ENCODE measurements at regions not wholly inside any gene's neighbourhood (a gene's known extent, or its start where the extent isn't known, plus 50 kb on each side); places are given as distances from the start of the nearest gene placed in this dataset.

- no peaks in the 10 kb centered on the region for H4K20me1 ChIP-seq (ENCODE audit: control insufficient read depth, insufficient read depth, insufficient read length)
- H2AFZ ChIP-seq (ENCODE audit: low read length): no peak overlapping the region
- H3T11ph ChIP-seq (ENCODE audit: low read length): no peak overlapping the region
- H2BK5ac ChIP-seq (ENCODE audit: insufficient read length, low read length): no peak overlapping the region
- no peak overlapping the region for H2BK15ac ChIP-seq (ENCODE audit: low read depth, low read length)
- H3K4ac ChIP-seq (ENCODE audit: low read depth, low read length): no peak overlapping the region
- H4K5ac ChIP-seq (ENCODE audit: insufficient read length, low read depth, low read length): no peak overlapping the region
- no CpG with 5 or more reads among the region's 6 CpGs for WGBS (ENCODE audit: extremely low coverage, insufficient read length, low lambda C conversion rate)
- Mint-ChIP-seq H3K4me3 (no peak overlapping the region), H3K4me1 (peaks cover 0 to 2% of the 10 kb centered on the region in 2 experiments; a peak in 1 of 4 replicates), H3K27me3 (ENCODE audit: low read depth) (no peaks in the 10 kb centered on the region), H3K27ac (no peak overlapping the region), H3K9me3 (no peaks in the 10 kb centered on the region; a peak in 1 of 5 replicates), H3K36me3 (ENCODE audit: insufficient read depth in 1 of 3, low read depth in 3 of 3) (no peaks in the 10 kb centered on the region; a peak in 2 of 7 replicates)
- H3K9me3 ChIP-seq (ENCODE audit: control insufficient read depth, low read depth, low read length): no peaks in the 10 kb centered on the region
- no peak overlapping the region for H3K18ac ChIP-seq (ENCODE audit: insufficient read length, low read depth, low read length)
- no peak overlapping the region for H2AK5ac ChIP-seq (ENCODE audit: insufficient read length, low read length)
- H3K23me2 ChIP-seq (ENCODE audit: insufficient read length, low read depth, low read length, poor library complexity, severe bottlenecking): no peaks in the 10 kb centered on the region
- no peak for TF ChIP-seq CTCF (conservative IDR thresholded peaks at IDR 0.05)
- H3K9ac ChIP-seq (ENCODE audit: extremely low read depth, insufficient read length, low read length): no peak overlapping the region
- no peak overlapping the region for H4K8ac ChIP-seq (replicated peaks; ENCODE audit: insufficient read length, low read depth, low read length)
- DNase-seq: no peak
- no peak overlapping the region for H2BK12ac ChIP-seq (ENCODE audit: insufficient read length, low read depth, low read length)
- H3K79me1 ChIP-seq (ENCODE audit: insufficient read depth, low read depth, low read length, poor library complexity, severe bottlenecking): no peaks in the 10 kb centered on the region
- no peaks in the 10 kb centered on the region for H3K4me1 ChIP-seq (ENCODE audit: insufficient read depth, low read length)
- no peak overlapping the region for H3K23ac ChIP-seq (ENCODE audit: insufficient read length, low read depth, low read length)
- no peak overlapping the region for H3K56ac ChIP-seq (ENCODE audit: insufficient read length, low read depth, low read length)
- H3K79me2 ChIP-seq (ENCODE audit: insufficient read depth, low read length): no peaks in the 10 kb centered on the region
- H3K4me2 ChIP-seq (ENCODE audit: insufficient read depth, insufficient read length, low read length): no peak overlapping the region
- no peaks in the 10 kb centered on the region for H3K27me3 ChIP-seq (ENCODE audit: insufficient read depth, low read length)
- H3K14ac ChIP-seq (ENCODE audit: insufficient read depth, low read length): no peak overlapping the region
- H2BK20ac ChIP-seq (ENCODE audit: low read depth, low read length, poor library complexity, severe bottlenecking): no peak overlapping the region
- H3K27ac ChIP-seq (ENCODE audit: insufficient read length, low read depth, low read length): no peak overlapping the region
- no peak overlapping the region for H4K91ac ChIP-seq (ENCODE audit: insufficient read length, low read depth, low read length)
- H2BK120ac ChIP-seq (ENCODE audit: low read depth, low read length, poor library complexity, severe bottlenecking): no peak overlapping the region
These were observed 397.3 kb downstream of the SHANK2 start for GRCh38 chr11:70854901-70855556.
